Mesothelial cell of epicardium (in vitro differentiated cells): ENCODE measurements at regions not wholly inside any gene's neighbourhood (a gene's known extent, or its start where the extent isn't known, plus 50 kb on each side); places are given as distances from the start of the nearest gene placed in this dataset.

Source experiments
- DNase-seq, 2 experiments: peaks; one replicate each; pipeline ENCODE4 v3.0.0; 2021; ENCODE audit warnings: low spot score in 2 of 2; ENCODE audit not compliant: unreplicated experiment in 2 of 2
- H3K27ac Mint-ChIP-seq: 2 replicates; pipeline ENCODE4 v1.8.0; 2021; ENCODE audit warnings: mixed read lengths
- H3K27me3 Mint-ChIP-seq: 2 replicates; pipeline ENCODE4 v1.8.0; 2021; ENCODE audit warnings: low read depth, mixed read lengths
- H3K36me3 Mint-ChIP-seq: 2 replicates; pipeline ENCODE4 v1.8.0; 2021; ENCODE audit warnings: mixed read lengths
- H3K4me1 Mint-ChIP-seq: 2 replicates; pipeline ENCODE4 v1.8.0; 2021; ENCODE audit warnings: mixed read lengths
- H3K4me3 Mint-ChIP-seq: 2 replicates; pipeline ENCODE4 v1.8.0; 2021; ENCODE audit warnings: mild to moderate bottlenecking, moderate library complexity, mixed read lengths
- H3K9me3 Mint-ChIP-seq: 2 replicates; pipeline ENCODE4 v1.8.0; 2021; ENCODE audit warnings: mixed read lengths
- CTCF ChIP-seq: fragments of 200-600 bp; sonication (generic); IDR thresholded peaks from one replicate; pipeline ENCODE4 v1.5.0; 2021; ENCODE audit warnings: antibody characterized with exemption; ENCODE audit not compliant: unreplicated experiment

GRCh38 chr12:87096082-87096585, 839.9 kb upstream of the MGAT4C start:
- Mint-ChIP-seq H3K9me3 (peaks cover 10% of the 10 kb centered on the region), H3K27me3 (no peaks in the 10 kb centered on the region), H3K4me3 (no peak overlapping the region)

GRCh38 chr12:87094356-87094755, 838.2 kb upstream of the MGAT4C start:
- H3K4me1 Mint-ChIP-seq: peaks cover 3% of the 10 kb centered on the region
- H3K27ac Mint-ChIP-seq: no peak overlapping the region
- no peak for DNase-seq
- no peak for TF ChIP-seq CTCF
- H3K27me3 Mint-ChIP-seq: no peaks in the 10 kb centered on the region
- H3K9me3 Mint-ChIP-seq: no peaks in the 10 kb centered on the region
- H3K36me3 Mint-ChIP-seq: no peaks in the 10 kb centered on the region
- H3K4me3 Mint-ChIP-seq: no peak overlapping the region

More at GRCh38 chr12:87096082-87096585, 839.9 kb upstream of the MGAT4C start:
- peaks cover under 1% of the 10 kb centered on the region for H3K4me1 Mint-ChIP-seq
- no peak for TF ChIP-seq CTCF
- H3K36me3 Mint-ChIP-seq: no peaks in the 10 kb centered on the region
- no peak for DNase-seq
- no peak overlapping the region for H3K27ac Mint-ChIP-seq

GRCh38 chr12:87092421-87092820, 836.2 kb upstream of the MGAT4C start:
- Mint-ChIP-seq H3K4me1 (peaks cover 3% of the 10 kb centered on the region), H3K27me3 (no peaks in the 10 kb centered on the region), H3K9me3 (no peaks in the 10 kb centered on the region), H3K27ac (no peak overlapping the region), H3K4me3 (no peak overlapping the region), H3K36me3 (no peaks in the 10 kb centered on the region)
- DNase-seq: no peak
- no peak for TF ChIP-seq CTCF

GRCh38 chr12:87086118-87086891, 830.1 kb upstream of the MGAT4C start:
- H3K36me3 Mint-ChIP-seq: no peaks in the 10 kb centered on the region
- no peak for DNase-seq
- H3K9me3 Mint-ChIP-seq: no peaks in the 10 kb centered on the region

GRCh38 chr12:87085286-87085685, 829.1 kb upstream of the MGAT4C start:
- Mint-ChIP-seq H3K4me1 (peaks cover 6% of the 10 kb centered on the region), H3K27ac (no peak overlapping the region), H3K27me3 (no peaks in the 10 kb centered on the region), H3K9me3 (no peaks in the 10 kb centered on the region), H3K36me3 (no peaks in the 10 kb centered on the region), H3K4me3 (no peak overlapping the region)
- no peak for TF ChIP-seq CTCF
- DNase-seq: no peak

More at GRCh38 chr12:87086118-87086891, 830.1 kb upstream of the MGAT4C start:
- no peak for TF ChIP-seq CTCF
- H3K27ac Mint-ChIP-seq: no peak overlapping the region
- no peaks in the 10 kb centered on the region for H3K27me3 Mint-ChIP-seq
- peaks cover 9% of the 10 kb centered on the region for H3K4me1 Mint-ChIP-seq
- H3K4me3 Mint-ChIP-seq: no peak overlapping the region
